ENCODE measurements at regions not wholly inside any gene's neighbourhood (a gene's known extent, or its start where the extent isn't known, plus 50 kb on each side); places are given as distances from the start of the nearest gene placed in this dataset.

- peak; percentile 82 for DNase-seq
Measured at GRCh38 chr13:26929971-26930730, 169.6 kb upstream of the GPR12 start.

GRCh38 chr13:26927511-26927910 is 166.9 kb upstream of the GPR12 start:
- no peak for DNase-seq

- DNase-seq, result no peak
Measured at GRCh38 chr13:26926371-26926770, 165.8 kb upstream of the GPR12 start.

- peak; percentile 41 for DNase-seq
Measured at GRCh38 chr13:26923824-26924605, 163.4 kb upstream of the GPR12 start.

GRCh38 chr13:26921918-26922317 is 161.3 kb upstream of the GPR12 start:
- no peak for DNase-seq

- no peak for DNase-seq
Measured at GRCh38 chr13:26920614-26921355, 160.2 kb upstream of the GPR12 start.

- DNase-seq, result no peak
Measured at GRCh38 chr13:26919732-26920131, 159.1 kb upstream of the GPR12 start.

- no peak for DNase-seq
Measured at GRCh38 chr13:26919311-26919710, 158.7 kb upstream of the GPR12 start.

- DNase-seq, result no peak
Measured at GRCh38 chr13:26914624-26915023, 154.0 kb upstream of the GPR12 start.

- no peak for DNase-seq
Measured at GRCh38 chr13:26914148-26914547, 153.6 kb upstream of the GPR12 start.

- no peak for DNase-seq
Measured at GRCh38 chr13:26910754-26911465, 150.3 kb upstream of the GPR12 start.

- no peak for DNase-seq
Measured at GRCh38 chr13:26909477-26909876, 148.9 kb upstream of the GPR12 start.

- DNase-seq, result no peak
Measured at GRCh38 chr13:26908126-26908525, 147.5 kb upstream of the GPR12 start.

GRCh38 chr13:26899202-26899601 is 138.6 kb upstream of the GPR12 start:
- no peak for DNase-seq

GRCh38 chr13:26897706-26898550 is 137.3 kb upstream of the GPR12 start:
- DNase-seq, result no peak

- no peak for DNase-seq
Measured at GRCh38 chr13:26896986-26897668, 136.5 kb upstream of the GPR12 start.

- DNase-seq, result no peak
Measured at GRCh38 chr13:26895808-26896466, 135.4 kb upstream of the GPR12 start.

GRCh38 chr13:26895081-26895807 is 134.7 kb upstream of the GPR12 start:
- no peak for DNase-seq

- DNase-seq, result no peak
Measured at GRCh38 chr13:26888632-26889031, 128.0 kb upstream of the GPR12 start.

- DNase-seq, result no peak
Measured at GRCh38 chr13:26887594-26887993, 127.0 kb upstream of the GPR12 start.
